B cell (primary cell): ENCODE measurements at regions not wholly inside any gene's neighbourhood (a gene's known extent, or its start where the extent isn't known, plus 50 kb on each side); places are given as distances from the start of the nearest gene placed in this dataset.

Experiments used
- CTCF ChIP-seq: fragments of 200-600 bp; IDR thresholded peaks from one replicate; pipeline ENCODE4 v1.8.0; 2022; ENCODE audit warnings: antibody characterized with exemption, mild to moderate bottlenecking
- EZH2 ChIP-seq: IDR thresholded peaks from 2 replicates; pipeline ENCODE4 v1.6.1; 2012; ENCODE audit warnings: borderline replicate concordance, low read depth, mild to moderate bottlenecking, moderate library complexity, low read length; ENCODE audit not compliant: insufficient read depth, poor library complexity, severe bottlenecking

GRCh38 chr9:115985657-115986056, 167.9 kb upstream of the PAPPA start:
- TF ChIP-seq EZH2 (no peak), CTCF (no peak)
